NCI-H128 (cell line): ENCODE measurements at regions not wholly inside any gene's neighbourhood (a gene's known extent, or its start where the extent isn't known, plus 50 kb on each side); places are given as distances from the start of the nearest gene placed in this dataset.

Experiments
- DNase-seq: peaks from one replicate; lab custom pipeline; 2025; ENCODE audit not compliant: unreplicated experiment; lab: John Stamatoyannopoulos, UW

DNA sequence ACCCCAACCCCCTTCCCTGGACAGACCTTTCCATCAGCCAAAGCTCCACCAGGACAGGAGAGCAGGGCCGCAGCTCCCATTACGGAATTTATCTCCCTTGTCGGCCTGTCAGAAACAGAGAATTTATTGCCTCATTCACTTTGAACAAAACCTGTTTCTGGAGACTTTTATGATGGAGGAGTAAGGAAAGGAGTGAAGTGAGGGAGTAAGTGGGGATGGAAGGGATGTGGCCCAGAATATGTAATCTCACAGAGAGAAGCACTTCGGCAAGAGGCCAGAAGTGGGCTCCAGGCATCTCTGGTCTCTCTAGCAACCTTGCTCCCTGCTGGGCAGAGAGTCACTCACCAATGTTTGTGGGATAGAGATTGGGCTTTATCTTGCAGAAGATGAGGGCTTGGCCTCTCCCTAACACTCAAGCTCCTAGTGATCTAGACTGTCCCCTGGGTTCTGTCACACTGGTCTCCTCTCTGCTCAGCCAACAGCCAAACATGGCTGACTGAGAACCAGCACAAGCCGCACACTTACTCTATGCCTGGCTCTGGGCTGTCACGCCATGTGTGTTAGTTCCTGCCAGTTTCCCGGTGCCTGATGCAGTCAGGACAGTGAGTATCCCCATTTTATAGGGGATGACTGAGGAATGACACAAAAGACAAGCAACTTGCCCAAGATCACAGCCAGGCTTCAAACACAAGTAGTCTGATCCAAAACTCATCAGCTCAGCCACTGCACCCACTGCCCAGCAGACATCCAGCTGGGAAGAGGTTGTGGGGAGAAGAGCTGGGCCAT lies 149.4 kb upstream of the ZMIZ1 start:
- DNase-seq = no peak

DNA sequence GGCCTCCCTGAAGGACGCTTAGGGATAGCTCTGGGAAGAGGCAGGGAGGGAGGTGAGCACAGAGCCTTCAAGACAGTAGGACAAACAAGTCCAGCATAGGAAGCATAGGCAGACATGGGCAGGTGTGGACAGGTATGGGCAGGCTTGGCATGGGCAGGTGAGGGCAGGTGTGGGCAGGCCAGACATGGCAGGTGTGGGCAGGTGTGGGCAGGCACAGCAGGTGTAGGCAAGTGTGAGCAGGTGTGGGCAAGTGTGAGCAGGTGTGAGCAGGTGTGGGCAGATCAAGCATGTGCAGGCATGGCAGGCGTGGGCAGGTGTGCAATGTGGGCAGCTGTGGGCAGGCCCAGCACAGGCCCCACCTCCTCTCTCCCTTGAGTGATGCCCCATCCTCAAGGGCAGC lies 148.8 kb upstream of the ZMIZ1 start:
- no peak for DNase-seq

- no peak for DNase-seq
Measured at GRCh38 chr10:78921895-78922294, 146.9 kb upstream of the ZMIZ1 start.

DNA sequence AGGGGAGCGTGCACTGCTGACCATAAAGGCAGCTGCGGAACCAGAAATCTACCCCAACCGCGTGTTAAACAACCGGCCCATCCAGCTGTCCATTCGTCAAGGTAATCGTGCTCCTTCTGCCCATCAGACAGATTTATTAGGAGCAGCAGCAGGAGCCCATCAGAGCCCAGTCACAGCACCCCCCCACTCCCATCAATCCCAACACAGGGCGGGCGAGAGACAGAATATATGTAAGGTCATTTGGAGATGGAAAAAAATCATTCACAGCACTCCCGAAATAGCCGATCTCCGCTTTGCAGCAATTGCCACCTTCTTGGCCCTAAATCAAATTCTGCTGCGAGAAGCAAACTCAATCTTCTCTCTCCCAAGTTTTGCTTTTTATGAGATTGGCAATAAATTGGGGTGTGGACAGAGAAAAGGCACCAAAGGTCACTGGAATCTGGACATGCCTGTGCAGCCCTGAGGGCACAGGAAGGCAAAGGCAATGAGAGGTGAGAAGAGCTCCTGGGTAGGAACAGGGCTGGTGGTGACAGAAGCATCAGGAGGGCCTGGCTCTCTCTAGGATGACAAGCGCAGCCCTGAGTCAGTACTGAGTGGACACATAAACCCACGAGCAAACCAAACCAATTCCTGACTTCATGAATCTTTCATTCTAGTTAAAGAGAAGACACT lies 145.0 kb upstream of the ZMIZ1 start:
- no peak for DNase-seq

- no peak for DNase-seq
Measured at GRCh38 chr10:78924319-78925003, 144.3 kb upstream of the ZMIZ1 start.

GRCh38 chr10:78925275-78925674 lies 143.5 kb upstream of the ZMIZ1 start:
- no peak for DNase-seq

GRCh38 chr10:78925800-78926319 lies 142.9 kb upstream of the ZMIZ1 start:
- no peak for DNase-seq

- no peak for DNase-seq
Measured at GRCh38 chr10:78927257-78927995, 141.3 kb upstream of the ZMIZ1 start.

GRCh38 chr10:78928330-78928729 lies 140.4 kb upstream of the ZMIZ1 start:
- DNase-seq = no peak

GRCh38 chr10:78929541-78929940 lies 139.2 kb upstream of the ZMIZ1 start:
- DNase-seq = no peak

- DNase-seq = no peak
Measured at GRCh38 chr10:78931321-78932053, 137.3 kb upstream of the ZMIZ1 start.

- no peak for DNase-seq
Measured at GRCh38 chr10:78932054-78932386, 136.7 kb upstream of the ZMIZ1 start.

GRCh38 chr10:78932861-78933260 lies 135.9 kb upstream of the ZMIZ1 start:
- DNase-seq = no peak

DNA sequence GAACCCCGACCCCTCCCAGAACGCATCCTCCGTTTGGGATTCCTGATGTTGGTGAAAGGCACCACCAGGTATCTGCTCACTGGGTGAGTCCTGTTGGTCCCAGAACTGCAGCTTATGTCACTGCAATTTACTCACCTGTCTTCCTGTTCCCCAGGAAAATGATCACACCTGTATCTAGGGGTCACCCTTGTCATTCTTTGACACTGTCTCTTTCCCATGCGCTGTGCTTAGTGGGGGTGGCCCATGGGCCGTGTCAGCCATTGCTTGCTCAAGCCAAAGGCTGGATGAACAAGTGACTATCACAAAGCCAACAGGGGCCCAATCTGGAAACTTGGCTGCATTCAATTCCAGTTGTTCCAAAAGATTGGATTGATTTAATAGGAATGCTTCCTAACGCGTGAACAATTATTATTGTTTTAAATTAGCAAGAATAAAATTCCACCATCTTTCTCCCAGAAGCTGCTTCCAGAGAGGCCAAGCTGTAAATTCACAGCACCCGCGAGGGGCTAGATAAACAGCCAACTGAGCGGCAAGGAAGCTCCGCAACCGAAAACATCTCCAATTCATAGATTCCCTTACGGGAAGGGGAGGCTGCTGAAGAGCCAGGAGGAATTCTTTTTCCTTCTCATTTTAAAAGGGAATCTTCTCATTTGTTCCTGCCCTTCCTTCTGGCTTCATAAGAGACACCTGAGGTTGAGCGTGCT lies 134.8 kb upstream of the ZMIZ1 start:
- DNase-seq = no peak

DNA sequence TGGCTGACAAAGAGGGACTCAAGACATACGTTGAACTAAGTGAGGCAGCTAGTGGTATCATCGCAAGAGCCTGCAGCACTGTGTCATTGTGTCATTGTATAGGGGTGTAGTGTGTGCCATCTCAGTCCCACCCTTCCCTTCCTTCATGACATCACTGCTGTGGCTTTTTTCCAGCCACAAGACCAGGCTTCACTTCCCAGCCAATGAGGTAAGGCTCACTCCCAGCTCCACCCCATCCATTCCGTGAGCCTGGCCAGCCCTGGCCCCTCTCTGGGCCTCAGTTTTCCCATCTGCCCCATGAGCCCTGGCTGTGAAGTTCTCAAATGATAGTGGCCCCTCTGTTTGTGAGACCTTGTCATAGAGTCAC lies 134.3 kb upstream of the ZMIZ1 start:
- no peak for DNase-seq

DNA sequence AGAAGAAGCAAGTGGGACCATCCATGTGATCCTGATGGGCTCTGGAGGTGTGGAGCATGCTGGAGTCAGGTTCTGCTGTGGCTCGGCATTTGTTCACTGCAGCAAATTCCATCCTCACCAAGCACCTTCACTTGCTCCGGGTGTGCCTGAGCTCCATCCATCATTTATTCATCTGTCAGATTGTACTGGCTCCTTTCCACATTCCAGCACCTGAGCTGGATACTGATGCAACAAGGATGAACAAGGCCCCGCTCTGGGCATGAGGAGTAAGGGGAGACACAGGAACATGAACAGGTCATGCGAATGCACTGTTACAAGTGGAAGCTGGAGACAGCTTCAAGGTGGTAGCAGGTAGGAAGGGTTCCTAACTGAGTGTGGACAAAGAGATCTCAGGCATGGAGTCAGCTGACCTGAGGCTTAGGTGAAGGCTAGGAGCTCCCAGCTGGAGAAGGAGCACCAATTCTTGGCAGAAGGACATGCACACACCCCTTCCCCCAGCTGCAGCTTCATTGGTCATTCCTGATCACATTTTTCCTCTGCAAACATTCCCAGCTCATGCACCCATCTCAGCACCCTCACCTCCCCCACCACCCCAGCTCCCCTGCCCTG lies 133.7 kb upstream of the ZMIZ1 start:
- no peak for DNase-seq

DNA sequence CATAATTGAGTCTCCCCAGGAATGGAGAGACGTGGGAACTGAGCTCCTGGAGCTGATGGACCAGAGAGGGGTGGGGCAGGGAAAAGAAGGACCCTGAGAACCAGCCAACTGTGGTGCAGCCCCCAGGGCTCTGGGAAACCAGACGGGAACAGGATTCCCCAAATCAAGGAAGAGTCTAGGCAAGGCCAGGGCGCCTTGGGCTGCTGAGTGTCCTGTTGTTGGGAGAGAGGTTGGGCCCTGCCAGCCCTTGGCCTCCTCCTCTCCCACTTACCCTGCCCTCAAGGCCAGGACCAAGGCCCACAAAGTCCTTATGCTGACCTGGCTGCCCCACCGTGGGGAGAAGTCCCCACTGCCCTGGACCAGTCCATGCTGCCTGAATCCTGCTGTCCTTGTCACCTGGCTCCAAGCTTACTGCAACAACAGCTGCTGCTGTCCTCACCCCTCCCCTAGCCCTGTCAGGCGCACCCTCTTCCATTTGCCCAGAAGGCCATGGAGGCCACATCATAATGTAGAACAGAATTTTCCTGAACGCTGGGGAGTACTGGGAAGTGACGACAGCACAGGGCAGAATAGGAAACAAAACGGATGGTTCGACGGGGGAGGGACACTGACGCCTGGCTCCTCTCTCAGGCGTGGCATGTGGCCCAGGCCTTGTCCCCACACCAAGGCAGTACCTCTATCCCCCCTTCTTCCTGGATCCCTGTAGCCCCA lies 132.9 kb upstream of the ZMIZ1 start:
- DNase-seq = no peak

DNA sequence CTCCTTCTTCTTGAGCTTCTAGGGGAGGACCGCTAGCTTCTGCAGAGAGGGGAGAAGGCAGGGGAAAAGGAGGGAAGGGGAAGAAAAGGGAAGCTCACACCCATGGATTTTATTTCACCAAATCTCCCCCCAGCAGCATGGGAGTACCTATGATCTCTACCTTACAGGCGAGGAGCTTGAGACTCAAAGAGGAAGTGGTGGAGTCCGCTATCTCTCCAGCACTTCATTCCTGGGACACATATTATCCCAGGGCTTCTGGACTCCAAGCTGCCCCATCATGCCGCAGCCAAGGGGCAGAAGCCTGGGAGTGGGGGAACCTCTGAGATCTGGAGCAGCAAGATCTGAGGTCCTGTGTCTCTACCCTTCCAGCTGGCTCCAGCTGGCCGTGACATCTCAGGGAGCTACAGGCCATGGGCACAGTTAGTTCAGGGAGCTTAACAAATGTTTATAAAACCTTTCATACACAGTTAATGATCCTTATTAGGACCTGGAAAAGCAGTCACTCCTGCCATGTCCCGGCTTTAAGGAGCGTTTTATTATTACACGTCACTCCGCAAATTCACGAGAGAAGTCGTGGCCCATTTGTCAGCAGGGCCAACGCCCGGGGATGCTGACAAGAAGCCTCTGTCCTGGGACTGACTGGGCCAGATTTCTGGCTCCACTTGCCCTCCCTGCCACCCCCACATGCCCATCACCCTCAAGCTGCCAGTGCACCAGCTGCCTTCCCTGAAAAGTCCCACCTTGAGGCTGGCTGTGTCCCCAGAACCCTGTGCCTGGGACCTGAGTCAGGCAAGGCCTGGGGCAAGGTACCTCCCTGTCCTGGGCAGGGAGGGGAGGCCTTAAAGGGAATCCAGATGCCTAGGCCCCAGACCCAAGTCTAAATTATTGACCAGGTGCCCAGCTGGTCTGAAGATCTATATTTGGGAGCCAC lies 132.1 kb upstream of the ZMIZ1 start:
- no peak for DNase-seq
